ENCODE measurements at regions not wholly inside any gene's neighbourhood (a gene's known extent, or its start where the extent isn't known, plus 50 kb on each side); places are given as distances from the start of the nearest gene placed in this dataset.

GRCh38 chr14:50049093-50049492 lies 67.3 kb downstream of the VCPKMT start:
- TF ChIP-seq CTCF (IDR thresholded peaks at IDR 0.05) (no peak), POLR2AphosphoS5 (IDR thresholded peaks at IDR 0.05) (no peak)

All from prostate gland (tissue), 2 donors.